Gastrocnemius medialis (tissue), 4 donors: ENCODE measurements at regions not wholly inside any gene's neighbourhood (a gene's known extent, or its start where the extent isn't known, plus 50 kb on each side); places are given as distances from the start of the nearest gene placed in this dataset.

Experiments
- ATAC-seq, 2 donors: fragments of 150-250 bp; one replicate each; pipeline ENCODE4 v1.9.1; 2016
- DNase-seq, 2 donors: peaks; one replicate each; pipeline ENCODE4 v3.0.0-alpha.2; 2019
- H3K27ac ChIP-seq, 4 donors: fragments of 200-600 bp; sonication (generic); 1 replicate in 1 of 4; 2 replicates in 3 of 4; pipeline ENCODE4 v1.5.1; 2016 to 2018; ENCODE audit warnings: mild to moderate bottlenecking in 2 of 4, moderate library complexity in 1 of 4
- H3K27me3 ChIP-seq, 3 donors: fragments of 200-600 bp; sonication (generic) in 2 of 3; 1 replicate in 1 of 3; 2 replicates in 2 of 3; pipeline versions ENCODE4 v1.5.1 to v1.6.0; 2016 to 2019; ENCODE audit warnings: mild to moderate bottlenecking in 1 of 3, moderate library complexity in 1 of 3
- H3K36me3 ChIP-seq, 2 donors: fragments of 200-600 bp; sonication (generic) in 1 of 2; one replicate each; pipeline ENCODE4 v1.5.1; 2017 to 2018
- H3K4me1 ChIP-seq, 2 donors: fragments of 200-600 bp; sonication (generic) in 1 of 2; one replicate each; pipeline ENCODE4 v1.5.1; 2016 to 2017; ENCODE audit warnings: mild to moderate bottlenecking in 2 of 2
- H3K4me3 ChIP-seq, 4 donors: fragments of 200-600 bp; sonication (generic) in 3 of 4; 1 replicate in 1 of 4; 2 replicates in 3 of 4; pipeline ENCODE4 v1.5.1; 2016 to 2019; ENCODE audit warnings: mild to moderate bottlenecking in 2 of 4
- H3K9me3 ChIP-seq, 3 donors: fragments of 200-600 bp; sonication (generic) in 2 of 3; 1 replicate in 1 of 3; 2 replicates in 2 of 3; pipeline ENCODE4 v1.5.1; 2016 to 2019
- POLR2A ChIP-seq, 2 donors: fragments of 450-650 bp; IDR thresholded peaks; one replicate each; pipeline ENCODE4 v1.6.1; 2017; ENCODE audit warnings: antibody characterized with exemption in 2 of 2, mild to moderate bottlenecking in 2 of 2, moderate library complexity in 2 of 2
- in situ Hi-C, 4 donors: fragments of 200-750 bp; cut with MboI; loops; one replicate each; pipeline versions ENCODE4 v1.15.0 to v1.8.0; 2017; ENCODE audit warnings: low sequenced_read_pairs in 4 of 4
- intact Hi-C: fragments of 100-400 bp; cut with DNase I; formaldehyde crosslinking; loops from one replicate; pipeline ENCODE4 v1.15.1; 2023; ENCODE audit warnings: low total_unique reads
- TF ChIP-seq, protein P1 (sequence below), 5 experiments: fragments of 450-650 bp in 3 of 5; fragments of 200-600 bp in 2 of 5; sonication (generic) in 2 of 5; IDR thresholded peaks in 4 of 5; conservative IDR thresholded peaks in 1 of 5; 1 replicate in 4 of 5; 2 replicates in 1 of 5; pipeline ENCODE4 v1.5.1; 2016 to 2019; ENCODE audit warnings: antibody characterized with exemption in 5 of 5, mild to moderate bottlenecking in 3 of 5, moderate library complexity in 3 of 5

- Histone ChIP-seq H3K36me3 (no peaks in the 10 kb centered on the region), H3K9me3 (no peaks in the 10 kb centered on the region), H3K27me3 (no peaks in the 10 kb centered on the region), H3K4me1 (no peaks in the 10 kb centered on the region), H3K27ac (peak overlapping the region; percentile 3 to 38 (median 10)), H3K4me3 (no peak overlapping the region)
- in situ Hi-C loops, result no loop called here
- DNase-seq (no peak), ATAC-seq (no peak)
- intact Hi-C loops, result no loop called here
- TF ChIP-seq, protein P1, sequence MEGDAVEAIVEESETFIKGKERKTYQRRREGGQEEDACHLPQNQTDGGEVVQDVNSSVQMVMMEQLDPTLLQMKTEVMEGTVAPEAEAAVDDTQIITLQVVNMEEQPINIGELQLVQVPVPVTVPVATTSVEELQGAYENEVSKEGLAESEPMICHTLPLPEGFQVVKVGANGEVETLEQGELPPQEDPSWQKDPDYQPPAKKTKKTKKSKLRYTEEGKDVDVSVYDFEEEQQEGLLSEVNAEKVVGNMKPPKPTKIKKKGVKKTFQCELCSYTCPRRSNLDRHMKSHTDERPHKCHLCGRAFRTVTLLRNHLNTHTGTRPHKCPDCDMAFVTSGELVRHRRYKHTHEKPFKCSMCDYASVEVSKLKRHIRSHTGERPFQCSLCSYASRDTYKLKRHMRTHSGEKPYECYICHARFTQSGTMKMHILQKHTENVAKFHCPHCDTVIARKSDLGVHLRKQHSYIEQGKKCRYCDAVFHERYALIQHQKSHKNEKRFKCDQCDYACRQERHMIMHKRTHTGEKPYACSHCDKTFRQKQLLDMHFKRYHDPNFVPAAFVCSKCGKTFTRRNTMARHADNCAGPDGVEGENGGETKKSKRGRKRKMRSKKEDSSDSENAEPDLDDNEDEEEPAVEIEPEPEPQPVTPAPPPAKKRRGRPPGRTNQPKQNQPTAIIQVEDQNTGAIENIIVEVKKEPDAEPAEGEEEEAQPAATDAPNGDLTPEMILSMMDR (IDR thresholded peaks at IDR 0.05 in 4 of 5, conservative IDR thresholded peaks at IDR 0.05 in 1 of 5), result no peak
- no peak for TF ChIP-seq POLR2A (IDR thresholded peaks at IDR 0.05)
Measured at GRCh38 chr2:215851082-215851481, 162.3 kb downstream of the MREG start.

DNA sequence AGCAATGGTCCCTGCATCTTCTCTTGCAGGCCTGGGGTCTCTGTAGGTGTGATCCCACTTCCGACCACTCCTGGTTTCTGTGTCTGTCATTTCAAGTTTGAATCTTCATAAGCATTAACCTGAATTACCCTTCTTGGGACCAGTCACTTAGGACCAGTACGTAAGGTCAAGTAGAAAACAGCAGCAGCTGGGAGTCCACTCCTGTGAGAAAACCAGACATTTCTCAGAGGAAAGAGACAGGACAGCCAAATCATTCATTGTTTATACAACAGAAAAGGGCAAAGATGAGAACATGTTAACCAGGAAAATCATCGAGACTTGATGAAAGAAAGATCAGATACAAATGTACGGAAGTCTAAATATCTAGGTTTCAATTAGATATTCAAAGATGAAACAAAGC lies 163.0 kb downstream of the MREG start:
- H3K4me3 ChIP-seq, result no peak overlapping the region
- no peaks in the 10 kb centered on the region for H3K27me3 ChIP-seq
- no peaks in the 10 kb centered on the region for H3K36me3 ChIP-seq
- no peak for DNase-seq
- in situ Hi-C loops (no loop called here), intact Hi-C loops (no loop called here)
- TF ChIP-seq POLR2A (IDR thresholded peaks at IDR 0.05), result no peak
- TF ChIP-seq, protein P1 (IDR thresholded peaks at IDR 0.05 in 4 of 5, conservative IDR thresholded peaks at IDR 0.05 in 1 of 5), result no peak
- H3K27ac ChIP-seq, result peak overlapping the region; percentile 3 to 38 (median 10)
- H3K9me3 ChIP-seq, result no peaks in the 10 kb centered on the region
- no peaks in the 10 kb centered on the region for H3K4me1 ChIP-seq
- no peak for ATAC-seq

- H3K36me3 ChIP-seq, result no peaks in the 10 kb centered on the region
- DNase-seq, result no peak
- no peaks in the 10 kb centered on the region for H3K9me3 ChIP-seq
- H3K27ac ChIP-seq, result peak overlapping the region in 2 of 4 donors; percentile 5 to 38
- no peak overlapping the region for H3K4me3 ChIP-seq
- TF ChIP-seq POLR2A (IDR thresholded peaks at IDR 0.05), result no peak
- in situ Hi-C loops, result no loop called here
- no peak for ATAC-seq
- H3K27me3 ChIP-seq, result no peaks in the 10 kb centered on the region
- no peaks in the 10 kb centered on the region for H3K4me1 ChIP-seq
- intact Hi-C loops, result no loop called here
Measured at GRCh38 chr2:215849771-215850170, 163.6 kb downstream of the MREG start.

DNA sequence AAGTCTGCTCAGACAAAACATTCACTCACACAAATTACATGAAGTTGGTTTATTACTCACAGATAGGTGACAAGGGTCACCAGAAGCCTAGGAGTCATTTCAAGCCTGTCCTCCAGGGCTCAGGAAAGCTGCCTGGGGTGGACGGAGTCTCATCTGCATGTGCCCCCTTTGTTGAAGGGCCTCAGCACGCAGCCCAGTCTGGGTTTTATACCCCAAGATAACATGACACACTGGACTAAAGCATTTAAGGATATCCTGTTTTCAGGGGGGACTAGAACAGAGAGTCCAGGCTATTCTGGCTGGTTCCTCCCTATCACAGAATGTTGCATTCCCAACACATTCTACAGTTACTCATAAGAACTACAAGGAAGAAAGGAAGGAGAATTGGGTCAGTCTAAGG lies 164.7 kb downstream of the MREG start:
- Histone ChIP-seq H3K36me3 (no peaks in the 10 kb centered on the region), H3K27me3 (no peaks in the 10 kb centered on the region), H3K4me1 (peaks cover 0 to 7% of the 10 kb centered on the region in 2 donors), H3K27ac (no peak overlapping the region), H3K4me3 (no peak overlapping the region), H3K9me3 (no peaks in the 10 kb centered on the region)
- TF ChIP-seq, protein P1 (IDR thresholded peaks at IDR 0.05 in 4 of 5, conservative IDR thresholded peaks at IDR 0.05 in 1 of 5), result no peak
- TF ChIP-seq POLR2A (IDR thresholded peaks at IDR 0.05), result no peak
- intact Hi-C loops (no loop called here), in situ Hi-C loops (no loop called here)
- DNase-seq (no peak), ATAC-seq (no peak)

DNA sequence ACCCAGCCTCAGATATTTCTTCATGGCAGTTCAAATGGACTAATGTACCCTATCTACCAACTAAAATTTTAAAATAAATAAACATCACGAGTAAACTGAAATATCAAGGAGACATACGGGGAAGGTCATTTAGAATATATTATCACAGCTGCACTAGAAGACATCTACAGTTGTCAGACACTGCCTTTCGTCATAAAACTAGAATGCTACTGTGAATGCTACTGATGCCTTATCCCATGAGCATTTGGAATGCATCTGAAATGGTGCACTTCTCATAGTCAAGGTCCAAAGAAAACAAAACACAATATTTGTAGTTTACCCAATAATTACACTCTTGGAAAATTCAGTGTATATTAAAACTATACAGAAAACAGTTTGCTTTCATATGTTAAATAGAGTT lies 165.2 kb downstream of the MREG start:
- Histone ChIP-seq H3K36me3 (no peaks in the 10 kb centered on the region), H3K9me3 (no peaks in the 10 kb centered on the region), H3K4me1 (peaks cover 0 to 13% of the 10 kb centered on the region in 2 donors), H3K27ac (no peak overlapping the region), H3K27me3 (no peaks in the 10 kb centered on the region), H3K4me3 (no peak overlapping the region)
- TF ChIP-seq POLR2A (IDR thresholded peaks at IDR 0.05), result no peak
- TF ChIP-seq, protein P1 (IDR thresholded peaks at IDR 0.05 in 4 of 5, conservative IDR thresholded peaks at IDR 0.05 in 1 of 5), result no peak
- intact Hi-C loops, result no loop called here
- DNase-seq (no peak), ATAC-seq (no peak)
- in situ Hi-C loops, result no loop called here
